Mesothelial cell of epicardium (in vitro differentiated cells): ENCODE measurements at regions not wholly inside any gene's neighbourhood (a gene's known extent, or its start where the extent isn't known, plus 50 kb on each side); places are given as distances from the start of the nearest gene placed in this dataset.

Source experiments
- DNase-seq, 2 experiments: peaks; one replicate each; pipeline ENCODE4 v3.0.0; 2021; ENCODE audit warnings: low spot score in 2 of 2; ENCODE audit not compliant: unreplicated experiment in 2 of 2
- H3K27ac Mint-ChIP-seq: 2 replicates; pipeline ENCODE4 v1.8.0; 2021; ENCODE audit warnings: mixed read lengths
- H3K27me3 Mint-ChIP-seq: 2 replicates; pipeline ENCODE4 v1.8.0; 2021; ENCODE audit warnings: low read depth, mixed read lengths
- H3K36me3 Mint-ChIP-seq: 2 replicates; pipeline ENCODE4 v1.8.0; 2021; ENCODE audit warnings: mixed read lengths
- H3K4me1 Mint-ChIP-seq: 2 replicates; pipeline ENCODE4 v1.8.0; 2021; ENCODE audit warnings: mixed read lengths
- H3K4me3 Mint-ChIP-seq: 2 replicates; pipeline ENCODE4 v1.8.0; 2021; ENCODE audit warnings: mild to moderate bottlenecking, moderate library complexity, mixed read lengths
- H3K9me3 Mint-ChIP-seq: 2 replicates; pipeline ENCODE4 v1.8.0; 2021; ENCODE audit warnings: mixed read lengths
- CTCF ChIP-seq: fragments of 200-600 bp; sonication (generic); IDR thresholded peaks from one replicate; pipeline ENCODE4 v1.5.0; 2021; ENCODE audit warnings: antibody characterized with exemption; ENCODE audit not compliant: unreplicated experiment

GRCh38 chr6:22081709-22082108 is 215.1 kb downstream of the PRL start:
- Mint-ChIP-seq H3K27ac (peak overlapping the region; percentile 89), H3K27me3 (no peaks in the 10 kb centered on the region), H3K36me3 (peaks cover 30% of the 10 kb centered on the region), H3K4me3 (no peak overlapping the region), H3K4me1 (peaks cover 43% of the 10 kb centered on the region), H3K9me3 (peaks cover 14% of the 10 kb centered on the region)
- TF ChIP-seq CTCF = no peak
- DNase-seq = no peak

- no peak for DNase-seq
- TF ChIP-seq CTCF = no peak
- Mint-ChIP-seq H3K27me3 (no peaks in the 10 kb centered on the region), H3K36me3 (peaks cover 30% of the 10 kb centered on the region), H3K27ac (peak overlapping the region; percentile 89), H3K4me1 (peaks cover 42% of the 10 kb centered on the region), H3K9me3 (peaks cover 14% of the 10 kb centered on the region), H3K4me3 (no peak overlapping the region)
These were observed 214.6 kb downstream of the PRL start for GRCh38 chr6:22082218-22082617.

- peaks cover 40% of the 10 kb centered on the region for H3K4me1 Mint-ChIP-seq
- no peaks in the 10 kb centered on the region for H3K27me3 Mint-ChIP-seq
- H3K9me3 Mint-ChIP-seq = peaks cover 14% of the 10 kb centered on the region
These were observed 213.7 kb downstream of the PRL start for GRCh38 chr6:22083119-22083518.

GRCh38 chr6:22087960-22088706 is 208.7 kb downstream of the PRL start:
- Mint-ChIP-seq H3K4me3 (no peak overlapping the region), H3K4me1 (peaks cover 33% of the 10 kb centered on the region), H3K9me3 (peaks cover 14% of the 10 kb centered on the region), H3K27ac (peak overlapping the region; percentile 53), H3K36me3 (peaks cover 23% of the 10 kb centered on the region), H3K27me3 (no peaks in the 10 kb centered on the region)
- TF ChIP-seq CTCF = no peak
- DNase-seq = no peak

More at GRCh38 chr6:22083119-22083518, 213.7 kb downstream of the PRL start:
- Mint-ChIP-seq H3K27ac (peak overlapping the region; percentile 89), H3K4me3 (no peak overlapping the region), H3K36me3 (peaks cover 30% of the 10 kb centered on the region)
- no peak for TF ChIP-seq CTCF
- DNase-seq = no peak

- DNase-seq = no peak
- no peaks in the 10 kb centered on the region for H3K27me3 Mint-ChIP-seq
- no peak overlapping the region for H3K4me3 Mint-ChIP-seq
- no peak for TF ChIP-seq CTCF
- peak overlapping the region; percentile 43 for H3K27ac Mint-ChIP-seq
- peaks cover 36% of the 10 kb centered on the region for H3K4me1 Mint-ChIP-seq
- H3K36me3 Mint-ChIP-seq = peaks cover 20% of the 10 kb centered on the region
- H3K9me3 Mint-ChIP-seq = no peaks in the 10 kb centered on the region
These were observed 205.3 kb downstream of the PRL start for GRCh38 chr6:22091424-22091948.
